ENCODE measurements at regions not wholly inside any gene's neighbourhood (a gene's known extent, or its start where the extent isn't known, plus 50 kb on each side); places are given as distances from the start of the nearest gene placed in this dataset.

GRCh38 chr7:405489-406211 lies 114.0 kb downstream of the PDGFA start:
- Histone ChIP-seq H3K27me3 (ENCODE audit: control insufficient read depth, insufficient read depth, low read length) (peaks cover 9% of the 10 kb centered on the region), H3K4me3 (ENCODE audit: low read depth, low read length) (no peak overlapping the region), H3K36me3 (ENCODE audit: control insufficient read depth, insufficient read depth, low read length) (no peaks in the 10 kb centered on the region)
- FAIRE-seq (no peak), DNase-seq (ENCODE audit: low read depth) (no peak)
- no peak for TF ChIP-seq CTCF (IDR thresholded peaks at IDR 0.05; ENCODE audit: insufficient read depth, low read length, severe bottlenecking)

- FAIRE-seq (peak; percentile 77), DNase-seq (ENCODE audit: low read depth) (no peak)
- TF ChIP-seq CTCF (IDR thresholded peaks at IDR 0.05; ENCODE audit: insufficient read depth, low read length, severe bottlenecking): no peak
- Histone ChIP-seq H3K27me3 (ENCODE audit: control insufficient read depth, insufficient read depth, low read length) (peaks cover 9% of the 10 kb centered on the region), H3K4me3 (ENCODE audit: low read depth, low read length) (no peak overlapping the region), H3K36me3 (ENCODE audit: control insufficient read depth, insufficient read depth, low read length) (no peaks in the 10 kb centered on the region)
These were observed 111.7 kb downstream of the PDGFA start for GRCh38 chr7:407721-408539.

- peaks cover 9% of the 10 kb centered on the region for H3K27me3 ChIP-seq (ENCODE audit: control insufficient read depth, insufficient read depth, low read length)
- DNase-seq (ENCODE audit: low read depth): no peak
- no peak overlapping the region for H3K4me3 ChIP-seq (ENCODE audit: low read depth, low read length)
- FAIRE-seq: no peak
- H3K36me3 ChIP-seq (ENCODE audit: control insufficient read depth, insufficient read depth, low read length): no peaks in the 10 kb centered on the region
- TF ChIP-seq CTCF (IDR thresholded peaks at IDR 0.05; ENCODE audit: insufficient read depth, low read length, severe bottlenecking): no peak
These were observed 110.8 kb downstream of the PDGFA start for GRCh38 chr7:408751-409311.

- DNase-seq (ENCODE audit: low read depth): no peak
These were observed 110.0 kb downstream of the PDGFA start for GRCh38 chr7:409339-410281.

More at GRCh38 chr7:409339-410281, 110.0 kb downstream of the PDGFA start:
- H3K36me3 ChIP-seq (ENCODE audit: control insufficient read depth, insufficient read depth, low read length): no peaks in the 10 kb centered on the region
- no peak for TF ChIP-seq CTCF (IDR thresholded peaks at IDR 0.05; ENCODE audit: insufficient read depth, low read length, severe bottlenecking)
- FAIRE-seq: no peak
- H3K27me3 ChIP-seq (ENCODE audit: control insufficient read depth, insufficient read depth, low read length): peaks cover 9% of the 10 kb centered on the region
- no peak overlapping the region for H3K4me3 ChIP-seq (ENCODE audit: low read depth, low read length)
